Activated CD4-positive, alpha-beta T cell treated with anti-CD3 and anti-CD28 coated beads, Interleukin-2, amount 10 ng/mL, durations not matched to agents 24 days and 14 days (primary cell): ENCODE measurements at regions not wholly inside any gene's neighbourhood (a gene's known extent, or its start where the extent isn't known, plus 50 kb on each side); places are given as distances from the start of the nearest gene placed in this dataset.
"Not testable (repeated sequence)": the region's sequence is repeated elsewhere in the genome, so short reads cannot be mapped to it uniquely, and the experiment has no call there.

Experiments used
- DNase-seq: peaks from one replicate; pipeline ENCODE4 v3.0.0; 2022
- H3K27ac Mint-ChIP-seq: one replicate; pipeline ENCODE4 v1.8.0; 2022; ENCODE audit warnings: mild to moderate bottlenecking, mixed read lengths
- H3K27me3 Mint-ChIP-seq: one replicate; pipeline ENCODE4 v1.8.0; 2022; ENCODE audit warnings: mixed read lengths
- H3K36me3 Mint-ChIP-seq: one replicate; pipeline ENCODE4 v1.8.0; 2022; ENCODE audit warnings: low read depth, mild to moderate bottlenecking, mixed read lengths
- H3K4me1 Mint-ChIP-seq: one replicate; pipeline ENCODE4 v1.8.0; 2021; ENCODE audit warnings: mixed read lengths
- H3K4me3 Mint-ChIP-seq: one replicate; pipeline ENCODE4 v1.8.0; 2022; ENCODE audit warnings: mild to moderate bottlenecking, moderate library complexity, mixed read lengths
- H3K9me3 Mint-ChIP-seq: one replicate; pipeline ENCODE4 v1.8.0; 2021; ENCODE audit warnings: mixed read lengths
- intact Hi-C: fragments of 100-400 bp; cut with micrococcal nuclease; formaldehyde crosslinking; loops from one replicate; pipeline ENCODE4 v1.15.1; 2023

- H3K4me3 Mint-ChIP-seq, H3K4me1 Mint-ChIP-seq, intact Hi-C loops, H3K27ac Mint-ChIP-seq, H3K27me3 Mint-ChIP-seq, DNase-seq, H3K9me3 Mint-ChIP-seq, H3K36me3 Mint-ChIP-seq: not testable (repeated sequence)
Measured at GRCh38 chr13:73640476-73641179, 493.6 kb downstream of the KLF12 start.

- peaks cover 9% of the 10 kb centered on the region for H3K4me1 Mint-ChIP-seq
Measured at GRCh38 chr13:73635166-73635787, 498.9 kb downstream of the KLF12 start.

GRCh38 chr13:73633817-73634460 lies 500.3 kb downstream of the KLF12 start:
- Mint-ChIP-seq H3K27me3 (peaks cover 1% of the 10 kb centered on the region), H3K27ac (no peak overlapping the region), H3K9me3 (peaks cover 5% of the 10 kb centered on the region), H3K4me1 (peaks cover 9% of the 10 kb centered on the region), H3K4me3 (no peak overlapping the region), H3K36me3 (no peaks in the 10 kb centered on the region)
- intact Hi-C loops: no loop called here
- DNase-seq: no peak

More at GRCh38 chr13:73635166-73635787, 498.9 kb downstream of the KLF12 start:
- H3K36me3 Mint-ChIP-seq: no peaks in the 10 kb centered on the region
- no peak overlapping the region for H3K4me3 Mint-ChIP-seq
- H3K27me3 Mint-ChIP-seq: peaks cover 1% of the 10 kb centered on the region
- intact Hi-C loops: no loop called here
- no peak for DNase-seq
- H3K27ac Mint-ChIP-seq: no peak overlapping the region
- peaks cover 5% of the 10 kb centered on the region for H3K9me3 Mint-ChIP-seq

GRCh38 chr13:73631411-73631810 lies 502.8 kb downstream of the KLF12 start:
- Mint-ChIP-seq H3K27ac (no peak overlapping the region), H3K27me3 (peaks cover 1% of the 10 kb centered on the region), H3K4me3 (no peak overlapping the region), H3K36me3 (no peaks in the 10 kb centered on the region), H3K9me3 (peaks cover 5% of the 10 kb centered on the region), H3K4me1 (peaks cover 9% of the 10 kb centered on the region)
- intact Hi-C loops: no loop called here
- no peak for DNase-seq

DNA sequence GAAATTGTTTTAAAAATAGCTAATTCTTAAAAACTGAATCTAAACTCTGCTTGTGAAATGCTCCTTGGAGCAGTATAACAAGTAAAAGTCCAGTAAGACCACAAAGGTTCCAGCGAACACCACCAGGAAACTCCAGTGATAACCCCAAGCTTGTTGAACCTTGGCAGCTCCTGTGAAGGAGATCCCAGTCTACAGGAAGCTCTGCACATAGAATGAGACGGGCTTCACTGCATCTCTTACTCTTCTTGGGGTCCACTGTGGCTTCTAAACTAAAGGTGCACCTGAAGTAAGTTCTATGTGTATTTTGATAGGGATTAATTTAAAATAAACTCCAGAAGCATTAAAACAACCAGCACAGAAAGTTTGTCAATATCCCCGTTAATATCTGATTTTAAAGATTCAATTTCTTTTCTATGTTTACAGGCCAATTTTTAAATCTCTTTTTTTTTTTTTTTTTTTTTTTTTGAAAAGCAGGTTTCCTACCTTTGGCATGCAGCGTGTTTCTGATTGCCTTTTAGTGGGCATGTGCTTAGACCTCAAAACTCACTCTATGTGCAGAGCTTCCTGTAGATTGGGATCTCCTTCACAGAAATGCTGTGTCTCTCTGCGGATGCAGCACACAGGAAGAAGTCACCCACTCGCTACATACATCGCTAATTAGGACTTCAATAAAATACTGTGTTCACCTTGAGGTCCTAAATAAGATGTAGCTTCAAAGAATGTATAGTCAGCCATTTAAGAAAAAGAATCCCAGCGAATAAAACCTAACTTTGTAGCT lies 508.5 kb downstream of the KLF12 start:
- H3K27ac Mint-ChIP-seq: peak overlapping the region; percentile 4
- H3K9me3 Mint-ChIP-seq: peaks cover 4% of the 10 kb centered on the region
- peaks cover 32% of the 10 kb centered on the region for H3K4me1 Mint-ChIP-seq
- DNase-seq: peak; percentile 83
- H3K27me3 Mint-ChIP-seq: no peaks in the 10 kb centered on the region
- intact Hi-C loops: no loop called here
- peak overlapping the region; percentile 39 for H3K4me3 Mint-ChIP-seq
- no peaks in the 10 kb centered on the region for H3K36me3 Mint-ChIP-seq

GRCh38 chr13:73623281-73623680 lies 510.9 kb downstream of the KLF12 start:
- intact Hi-C loops: loop anchor here (5.0 kb wide), 1 partner anchor 79 kb away; no protein-coding TSS in a partner anchor
- Mint-ChIP-seq H3K4me3 (no peak overlapping the region), H3K9me3 (peaks cover 4% of the 10 kb centered on the region), H3K4me1 (peaks cover 37% of the 10 kb centered on the region), H3K36me3 (no peaks in the 10 kb centered on the region), H3K27ac (no peak overlapping the region), H3K27me3 (peaks cover 3% of the 10 kb centered on the region)
- DNase-seq: no peak

DNA sequence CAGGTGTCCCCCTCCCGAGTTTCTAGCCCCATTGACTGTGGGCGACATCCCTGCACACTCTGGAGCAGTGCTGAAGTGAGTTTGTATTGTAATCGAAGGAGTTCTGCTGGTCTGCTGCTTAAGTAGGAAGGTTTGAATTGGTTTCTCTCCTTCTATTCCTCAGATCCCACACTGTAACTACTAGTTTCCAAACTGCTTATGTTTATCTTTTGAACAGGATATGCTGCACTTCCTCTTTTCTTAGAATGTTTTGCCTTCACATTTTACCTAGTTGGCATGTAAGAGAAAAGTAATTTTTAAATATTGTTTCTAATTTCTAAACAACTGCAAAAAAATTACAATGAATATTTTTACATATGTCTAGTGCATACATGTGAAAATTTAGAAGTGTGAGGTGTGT lies 511.8 kb downstream of the KLF12 start:
- DNase-seq: no peak
- Mint-ChIP-seq H3K27me3 (peaks cover 4% of the 10 kb centered on the region), H3K4me3 (peak overlapping the region; percentile 49), H3K36me3 (peaks cover under 1% of the 10 kb centered on the region), H3K4me1 (peaks cover 37% of the 10 kb centered on the region), H3K9me3 (peaks cover 5% of the 10 kb centered on the region), H3K27ac (no peak overlapping the region)
- intact Hi-C loops: loop anchor here (5.0 kb wide), 1 partner anchor 80 kb away; no protein-coding TSS in a partner anchor

- peaks cover 10% of the 10 kb centered on the region for H3K27me3 Mint-ChIP-seq
- no peak for DNase-seq
- peaks cover 11% of the 10 kb centered on the region for H3K9me3 Mint-ChIP-seq
- no peak overlapping the region for H3K4me3 Mint-ChIP-seq
- H3K27ac Mint-ChIP-seq: no peak overlapping the region
- H3K36me3 Mint-ChIP-seq: peaks cover 2% of the 10 kb centered on the region
- intact Hi-C loops: no loop called here
- H3K4me1 Mint-ChIP-seq: peaks cover 20% of the 10 kb centered on the region
Measured at GRCh38 chr13:73618275-73618865, 515.8 kb downstream of the KLF12 start.

DNA sequence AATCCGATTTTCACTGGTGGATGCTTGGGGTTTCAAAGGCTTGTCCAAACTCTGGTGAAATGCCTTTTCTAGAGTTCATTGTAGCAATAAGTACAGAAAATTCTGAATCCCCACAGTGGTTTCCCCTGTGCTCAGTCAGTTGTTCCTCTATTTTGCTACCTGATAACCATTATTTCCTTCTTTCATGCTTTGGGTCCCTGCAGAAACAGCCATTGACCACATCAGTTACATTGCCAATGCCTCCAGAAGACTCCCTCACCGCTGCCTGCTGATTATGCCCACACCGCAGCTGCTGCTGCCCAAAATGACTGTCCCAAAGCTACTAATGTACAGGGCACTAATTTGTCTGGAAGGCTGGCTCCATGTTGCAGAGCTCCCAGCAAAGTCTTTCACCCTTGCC lies 517.3 kb downstream of the KLF12 start:
- peaks cover 10% of the 10 kb centered on the region for H3K4me1 Mint-ChIP-seq
- DNase-seq: no peak
- peaks cover 12% of the 10 kb centered on the region for H3K27me3 Mint-ChIP-seq
- no peak overlapping the region for H3K4me3 Mint-ChIP-seq
- intact Hi-C loops: no loop called here
- peaks cover 2% of the 10 kb centered on the region for H3K36me3 Mint-ChIP-seq
- no peak overlapping the region for H3K27ac Mint-ChIP-seq
- H3K9me3 Mint-ChIP-seq: peaks cover 14% of the 10 kb centered on the region

- Mint-ChIP-seq H3K9me3 (peaks cover 4% of the 10 kb centered on the region), H3K4me1 (peaks cover 4% of the 10 kb centered on the region), H3K27ac (no peak overlapping the region), H3K36me3 (no peaks in the 10 kb centered on the region), H3K27me3 (peaks cover 2% of the 10 kb centered on the region), H3K4me3 (no peak overlapping the region)
- DNase-seq: no peak
- intact Hi-C loops: no loop called here
Measured at GRCh38 chr13:73610799-73611592, 523.2 kb downstream of the KLF12 start.

DNA sequence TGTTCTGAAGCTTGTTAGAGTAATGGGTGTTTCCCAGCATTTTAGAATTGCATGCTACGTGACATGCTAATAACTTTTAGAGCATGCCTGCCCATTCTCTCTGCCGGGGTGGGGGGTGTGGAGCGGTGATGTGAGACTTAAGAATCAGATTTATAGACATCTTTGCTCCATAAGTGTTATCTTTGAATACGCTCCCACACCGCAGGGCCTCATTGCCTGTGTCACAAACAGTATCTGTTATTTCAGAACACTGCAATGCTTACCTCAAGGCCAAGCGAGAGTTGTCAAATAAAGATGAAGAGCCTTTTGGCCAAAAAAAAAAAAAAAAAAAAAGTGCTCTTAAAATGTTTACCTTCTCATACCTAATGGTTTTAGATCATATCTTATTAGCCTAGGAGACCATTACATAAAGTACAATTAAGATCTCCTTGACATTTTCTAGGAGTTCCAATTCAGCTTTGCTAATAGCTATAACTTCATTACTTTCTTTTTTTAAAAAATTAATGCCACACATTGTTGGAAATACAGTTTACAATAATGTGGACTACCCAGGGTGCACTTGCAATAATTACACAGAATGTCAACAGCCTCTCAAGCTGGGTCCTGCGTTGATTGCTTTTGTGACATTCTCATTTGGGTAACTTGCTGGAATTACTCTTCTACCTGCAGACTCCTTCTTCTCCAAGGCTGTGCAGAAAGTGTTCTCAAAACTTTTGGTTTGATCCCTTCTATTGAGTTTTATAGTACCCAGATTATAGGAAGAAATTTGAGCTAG lies 525.3 kb downstream of the KLF12 start:
- Mint-ChIP-seq H3K27ac (no peak overlapping the region), H3K27me3 (peaks cover 2% of the 10 kb centered on the region), H3K4me3 (no peak overlapping the region), H3K9me3 (peaks cover 4% of the 10 kb centered on the region), H3K36me3 (no peaks in the 10 kb centered on the region), H3K4me1 (peaks cover 4% of the 10 kb centered on the region)
- DNase-seq: no peak
- intact Hi-C loops: no loop called here

- peaks cover 4% of the 10 kb centered on the region for H3K4me1 Mint-ChIP-seq
- no peak overlapping the region for H3K27ac Mint-ChIP-seq
- no peak for DNase-seq
- H3K9me3 Mint-ChIP-seq: peaks cover 4% of the 10 kb centered on the region
- H3K4me3 Mint-ChIP-seq: no peak overlapping the region
- H3K36me3 Mint-ChIP-seq: no peaks in the 10 kb centered on the region
- H3K27me3 Mint-ChIP-seq: peaks cover 2% of the 10 kb centered on the region
- intact Hi-C loops: no loop called here
Measured at GRCh38 chr13:73608157-73608516, 526.1 kb downstream of the KLF12 start.
